ENCODE measurements at regions not wholly inside any gene's neighbourhood (a gene's known extent, or its start where the extent isn't known, plus 50 kb on each side); places are given as distances from the start of the nearest gene placed in this dataset.
"Not testable (repeated sequence)": the region's sequence is repeated elsewhere in the genome, so short reads cannot be mapped to it uniquely, and the experiment has no call there.

GRCh38 chr15:59779110-59779509 lies 90.0 kb upstream of the BNIP2 start:
- no peak for DNase-seq

GRCh38 chr15:59764775-59765174 lies 75.7 kb upstream of the BNIP2 start:
- DNase-seq, result no peak

- no peak for DNase-seq
These were observed 73.4 kb upstream of the BNIP2 start for GRCh38 chr15:59762558-59762957.

DNA sequence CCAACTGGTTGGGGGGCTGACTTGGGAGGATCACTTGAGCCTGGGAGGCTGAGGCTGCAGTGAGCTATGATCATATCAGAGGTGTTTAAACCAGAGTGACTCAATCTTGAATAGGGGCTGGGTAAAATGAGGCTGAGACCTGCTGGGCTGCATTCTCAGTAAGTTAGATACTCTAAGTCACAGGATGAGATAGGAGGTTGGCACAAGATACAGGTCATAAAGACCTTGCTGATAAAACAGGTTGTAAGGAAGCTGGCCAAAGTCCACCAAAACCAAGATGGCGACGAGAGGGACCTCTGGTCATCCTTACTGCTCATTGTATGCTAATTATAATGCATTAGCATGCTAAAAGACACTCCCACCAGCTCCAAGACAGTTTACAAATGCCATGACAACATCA lies 71.1 kb upstream of the BNIP2 start:
- DNase-seq, result not testable (repeated sequence)

DNA sequence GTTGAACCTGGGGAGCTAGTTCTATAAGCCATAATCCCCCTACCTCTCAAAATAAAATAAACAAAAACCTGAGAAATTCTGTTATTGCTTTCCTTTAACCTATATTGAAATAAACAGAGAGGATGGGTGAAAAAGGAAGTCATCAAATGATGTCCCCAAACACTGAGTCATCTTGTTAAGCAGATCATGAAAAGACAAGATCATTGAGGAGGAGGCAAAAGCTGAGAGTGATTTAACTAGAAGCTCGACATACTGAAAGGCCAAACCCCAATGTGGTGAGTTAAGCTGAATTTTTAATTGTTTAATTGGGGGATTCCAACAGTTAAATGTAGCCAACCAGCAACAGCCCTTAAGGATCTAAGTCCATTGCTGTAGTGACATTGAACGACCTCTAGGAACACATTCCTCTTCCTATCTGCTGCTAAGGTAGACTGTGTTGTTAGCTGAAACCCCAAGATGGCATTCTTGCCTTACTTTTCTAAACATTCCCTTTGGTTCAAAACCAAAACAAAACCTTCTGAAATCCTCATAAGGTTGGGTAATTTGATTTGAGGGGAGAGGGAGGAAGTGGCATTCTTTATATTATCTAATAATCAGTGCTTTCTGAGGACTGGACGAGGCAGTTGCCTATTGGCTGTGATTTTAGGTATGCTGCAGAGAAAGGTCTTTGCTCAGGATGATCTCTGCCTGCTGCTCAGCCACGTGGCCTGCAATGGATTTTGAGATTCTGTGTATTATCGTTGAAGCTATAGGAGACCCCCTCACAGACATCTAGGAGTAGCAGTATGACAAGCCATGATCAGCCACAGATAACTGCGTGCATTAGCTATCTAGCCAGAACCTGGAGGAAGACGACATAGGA lies 62.7 kb upstream of the BNIP2 start:
- no peak for DNase-seq

DNA sequence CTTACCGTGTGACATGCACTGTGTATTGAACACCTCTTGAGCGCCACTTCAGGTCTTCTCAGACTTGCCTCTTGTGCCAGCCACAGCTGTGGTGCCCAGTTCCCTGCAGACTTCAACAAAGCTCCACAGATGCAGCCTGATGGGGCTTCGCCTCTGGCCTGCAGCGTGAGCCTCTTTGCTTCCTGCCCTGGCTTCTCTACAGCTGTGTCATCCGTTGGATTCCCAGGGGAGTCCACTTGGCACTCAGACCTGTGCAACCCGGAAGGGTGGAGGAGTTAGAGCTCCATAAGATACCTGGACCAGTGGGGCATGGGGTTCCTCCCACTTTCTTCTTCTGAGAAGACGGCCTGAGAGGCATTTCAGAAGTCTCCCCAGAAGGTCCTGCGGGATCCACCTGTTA lies 57.7 kb upstream of the BNIP2 start:
- DNase-seq, result no peak

GRCh38 chr15:59741274-59741906 lies 52.3 kb upstream of the BNIP2 start:
- DNase-seq, result no peak

DNA sequence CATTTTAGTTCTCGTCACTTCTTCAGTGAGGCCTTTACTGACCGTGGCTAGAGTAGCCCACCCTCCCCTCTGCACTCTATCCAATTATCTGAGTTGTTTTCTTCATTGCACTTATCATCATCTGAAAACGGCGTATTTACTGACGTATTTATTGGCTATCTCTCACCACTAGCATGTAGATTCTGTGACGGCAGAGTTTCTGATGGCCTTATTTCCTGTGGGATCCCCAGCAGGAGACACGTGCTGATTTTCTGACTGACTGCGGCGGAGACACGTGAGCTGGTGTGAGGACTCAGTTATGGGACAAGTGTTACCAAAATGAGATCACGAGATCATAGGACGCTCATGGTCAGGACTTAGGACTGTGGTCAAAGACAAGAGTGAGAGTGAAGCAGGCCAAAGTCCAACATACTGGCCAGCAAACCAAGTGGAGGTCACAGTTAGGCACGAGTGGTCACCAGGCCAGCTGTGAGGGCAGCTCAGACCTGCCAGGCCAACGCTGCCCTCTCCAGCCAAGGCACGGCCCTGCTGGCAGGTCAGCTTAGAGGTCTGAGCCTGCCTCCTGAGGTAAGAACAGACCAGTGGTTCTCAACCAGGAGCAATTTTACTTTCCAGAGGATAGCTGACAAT lies 50.6 kb upstream of the BNIP2 start:
- no peak for DNase-seq

All from activated CD8-positive, alpha-beta memory T cell treated with anti-CD3 and anti-CD28 coated beads, Interleukin-2, amount 50 U/mL, for 4 hours (primary cell).